BE2C (cell line): ENCODE measurements at regions not wholly inside any gene's neighbourhood (a gene's known extent, or its start where the extent isn't known, plus 50 kb on each side); places are given as distances from the start of the nearest gene placed in this dataset.

ENCODE experiments used
- DNase-seq: peaks from one replicate; pipeline ENCODE4 v3.0.0-alpha.2; 2020
- H3K27me3 ChIP-seq: fragments of 250-450 bp; sonication (Bioruptor Pico); 2 replicates; pipeline ENCODE4 v1.5.1; 2020; ENCODE audit warnings: mild to moderate bottlenecking
- H3K36me3 ChIP-seq: fragments of 250-450 bp; sonication (Bioruptor Pico); 2 replicates; pipeline ENCODE4 v1.5.1; 2020; ENCODE audit warnings: mild to moderate bottlenecking
- H3K4me1 ChIP-seq: fragments of 250-450 bp; sonication (Bioruptor Pico); 2 replicates; pipeline ENCODE4 v1.5.1; 2020
- H3K4me3 ChIP-seq: 2 replicates; pipeline ENCODE4 v1.5.1; 2011; ENCODE audit warnings: low read depth, low read length
- H3K9me3 ChIP-seq: fragments of 250-450 bp; sonication (Bioruptor Pico); 2 replicates; pipeline ENCODE4 v1.5.1; 2020
- CTCF ChIP-seq: IDR thresholded peaks from 2 replicates; pipeline ENCODE4 v1.5.1; 2012; ENCODE audit warnings: mild to moderate bottlenecking, low read depth, low read length

DNA sequence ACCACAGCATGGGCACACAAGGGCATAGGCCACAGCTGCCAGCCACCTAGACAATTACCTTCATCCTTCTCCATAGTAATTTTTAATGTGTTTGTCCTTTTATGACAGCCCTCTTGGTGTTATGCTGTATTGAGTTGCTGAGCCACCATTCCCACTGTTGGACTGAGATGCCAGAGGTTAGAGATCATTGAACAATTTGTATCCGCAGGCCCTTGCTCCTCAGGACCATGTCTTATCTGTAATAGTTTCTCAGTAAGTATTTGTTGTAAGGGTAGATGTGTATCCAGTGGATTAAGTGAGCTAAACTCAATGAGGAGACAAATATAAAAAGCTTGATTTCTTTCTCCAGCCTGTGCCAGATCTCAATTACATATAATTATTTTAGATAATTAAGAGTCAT lies 832.8 kb upstream of the ID2 start:
- Histone ChIP-seq H3K4me3 (no peak overlapping the region), H3K4me1 (peaks cover 6% of the 10 kb centered on the region), H3K27me3 (no peaks in the 10 kb centered on the region), H3K36me3 (no peaks in the 10 kb centered on the region), H3K9me3 (no peaks in the 10 kb centered on the region)
- no peak for DNase-seq
- no peak for TF ChIP-seq CTCF

DNA sequence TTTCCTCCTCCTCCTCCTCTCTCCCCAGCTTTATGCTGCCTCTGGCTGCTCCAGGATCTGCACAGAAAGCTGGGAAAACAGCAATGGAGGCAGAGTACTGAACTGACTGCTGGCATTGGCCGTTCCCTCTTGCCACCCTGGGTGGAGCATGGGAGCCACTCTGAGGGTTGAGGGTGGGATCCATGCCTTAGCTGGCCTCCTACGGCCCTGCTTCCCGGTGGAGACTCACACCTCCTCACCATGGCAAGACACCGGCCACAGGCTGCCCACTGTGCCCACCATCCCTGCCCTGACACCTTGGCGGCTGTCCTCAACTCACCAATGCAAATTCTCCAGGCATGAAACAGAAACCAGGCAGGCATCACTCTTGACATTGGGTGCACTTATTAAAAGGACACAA lies 832.3 kb upstream of the ID2 start:
- no peak for TF ChIP-seq CTCF
- Histone ChIP-seq H3K9me3 (no peaks in the 10 kb centered on the region), H3K27me3 (no peaks in the 10 kb centered on the region), H3K4me1 (peaks cover 6% of the 10 kb centered on the region), H3K36me3 (no peaks in the 10 kb centered on the region), H3K4me3 (no peak overlapping the region)
- no peak for DNase-seq

DNA sequence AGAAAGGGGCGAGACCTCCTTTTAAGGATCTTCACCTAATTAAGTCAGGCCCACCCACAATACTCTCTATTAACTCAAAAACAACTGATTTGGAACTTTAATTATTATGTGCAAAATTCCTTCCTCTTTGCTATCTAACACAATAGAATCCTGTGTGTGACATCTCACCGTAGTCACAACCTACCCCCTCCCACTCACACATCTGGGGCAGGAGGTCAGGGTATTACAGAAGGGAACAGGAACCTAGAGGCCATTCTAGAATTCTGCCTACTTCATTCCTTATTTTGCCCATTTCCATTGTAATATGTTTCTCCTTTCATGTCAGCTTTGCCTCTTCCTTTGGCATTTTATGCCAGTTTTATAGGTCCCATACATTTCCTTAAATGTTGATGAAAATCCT lies 829.3 kb upstream of the ID2 start:
- Histone ChIP-seq H3K27me3 (no peaks in the 10 kb centered on the region), H3K9me3 (no peaks in the 10 kb centered on the region), H3K36me3 (no peaks in the 10 kb centered on the region), H3K4me3 (no peak overlapping the region), H3K4me1 (no peaks in the 10 kb centered on the region; the same call in 1 of the 2 replicates)
- DNase-seq: no peak
- TF ChIP-seq CTCF: no peak

- H3K4me1 ChIP-seq: no peaks in the 10 kb centered on the region
- H3K9me3 ChIP-seq: no peaks in the 10 kb centered on the region
- DNase-seq: no peak
Measured at GRCh38 chr2:7857904-7858303, 824.0 kb upstream of the ID2 start.

DNA sequence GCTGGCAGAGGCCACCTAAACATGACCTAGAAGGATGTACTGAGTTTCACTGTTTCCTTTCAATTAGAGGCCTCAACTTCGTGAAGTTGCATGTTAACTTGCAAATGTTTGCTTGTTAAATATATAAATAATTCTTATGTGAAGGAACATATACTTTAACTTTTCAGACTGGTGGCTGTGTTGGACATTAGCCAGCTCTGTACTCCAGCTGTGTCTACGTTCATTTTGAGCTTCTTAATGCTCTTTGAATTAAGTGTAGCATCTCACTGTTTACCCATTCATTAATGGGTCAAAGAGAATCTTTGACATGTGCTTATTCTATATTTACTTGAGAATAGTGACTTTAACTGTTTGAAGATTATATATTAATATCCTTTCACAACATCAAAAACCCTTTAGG lies 823.2 kb upstream of the ID2 start:
- Histone ChIP-seq H3K4me1 (no peaks in the 10 kb centered on the region), H3K36me3 (no peaks in the 10 kb centered on the region), H3K27me3 (no peaks in the 10 kb centered on the region), H3K9me3 (no peaks in the 10 kb centered on the region), H3K4me3 (no peak overlapping the region)
- no peak for DNase-seq
- TF ChIP-seq CTCF: no peak

More at GRCh38 chr2:7857904-7858303, 824.0 kb upstream of the ID2 start:
- Histone ChIP-seq H3K36me3 (no peaks in the 10 kb centered on the region), H3K4me3 (no peak overlapping the region), H3K27me3 (no peaks in the 10 kb centered on the region)
- TF ChIP-seq CTCF: no peak

DNA sequence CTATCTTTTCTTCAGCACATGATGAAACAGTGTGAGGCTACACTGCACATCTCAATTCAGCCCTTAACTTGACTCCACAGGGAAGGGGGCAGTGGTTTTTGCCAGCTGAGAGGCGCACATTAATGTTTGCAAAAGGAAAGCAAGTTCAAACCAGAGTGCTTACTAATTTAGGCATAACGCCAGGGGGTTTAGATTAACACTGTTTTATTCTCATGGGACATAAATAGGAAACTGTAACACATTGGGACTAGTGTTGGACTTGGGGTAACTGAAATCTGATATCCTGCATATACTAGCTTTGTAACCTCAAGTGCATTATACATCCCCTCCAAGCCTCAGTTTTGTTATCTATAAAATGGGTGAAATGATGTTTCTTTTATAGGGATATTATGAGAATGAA lies 821.2 kb upstream of the ID2 start:
- H3K4me3 ChIP-seq: no peak overlapping the region
- DNase-seq: no peak
- no peaks in the 10 kb centered on the region for H3K27me3 ChIP-seq
- H3K9me3 ChIP-seq: no peaks in the 10 kb centered on the region
- TF ChIP-seq CTCF: no peak
- no peaks in the 10 kb centered on the region for H3K4me1 ChIP-seq
- H3K36me3 ChIP-seq: no peaks in the 10 kb centered on the region
